ENCODE measurements at regions not wholly inside any gene's neighbourhood (a gene's known extent, or its start where the extent isn't known, plus 50 kb on each side); places are given as distances from the start of the nearest gene placed in this dataset.
"Not testable (repeated sequence)": the region's sequence is repeated elsewhere in the genome, so short reads cannot be mapped to it uniquely, and the experiment has no call there.

GRCh38 chr22:49530671-49531367, 296.9 kb downstream of the BRD1 start:
- no peak for DNase-seq (ENCODE audit: low read depth, low spot score)

GRCh38 chr22:49528420-49528720, 299.3 kb downstream of the BRD1 start:
- DNase-seq (ENCODE audit: low read depth, low spot score): no peak

GRCh38 chr22:49527611-49528419, 299.9 kb downstream of the BRD1 start:
- no peak for DNase-seq (ENCODE audit: low read depth, low spot score)

DNA sequence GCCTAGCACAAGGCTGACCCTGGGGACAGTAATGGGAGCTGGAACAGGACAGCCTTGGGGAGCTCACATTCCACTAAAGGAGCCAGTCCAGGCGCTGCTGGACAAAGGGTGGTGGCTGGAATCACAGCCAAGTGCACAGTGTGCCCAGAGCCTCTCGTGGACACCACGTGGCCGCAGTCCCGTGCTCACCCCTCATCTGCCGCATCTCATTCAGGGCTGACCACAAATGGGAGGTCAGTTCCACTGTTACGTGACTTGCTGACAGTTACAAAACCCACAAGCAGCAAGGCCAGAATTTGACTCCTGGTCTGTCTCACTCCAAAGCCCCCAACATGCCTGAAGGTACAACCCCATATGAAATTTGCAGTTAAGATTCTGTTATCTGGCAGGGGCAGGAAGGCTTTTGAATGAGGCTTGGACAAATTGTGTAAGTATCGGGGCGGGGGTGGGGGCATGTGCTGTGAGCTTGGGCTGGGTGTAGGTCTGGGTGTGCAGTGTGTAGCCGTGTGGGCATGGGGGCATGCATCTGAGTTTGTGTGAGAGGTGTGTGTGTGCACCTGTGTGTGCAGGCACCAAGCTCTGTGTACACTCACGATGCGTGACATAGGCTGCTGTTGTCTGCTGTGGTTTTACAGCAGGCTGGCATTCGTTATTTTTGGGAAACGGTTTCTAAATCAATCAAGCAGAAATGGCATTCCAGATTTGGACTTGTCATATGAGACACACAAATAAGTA, 301.7 kb downstream of the BRD1 start:
- no peak for DNase-seq (ENCODE audit: low read depth, low spot score)

- DNase-seq (ENCODE audit: low read depth, low spot score): no peak
Observed at GRCh38 chr22:49525360-49525759, 302.3 kb downstream of the BRD1 start.

DNA sequence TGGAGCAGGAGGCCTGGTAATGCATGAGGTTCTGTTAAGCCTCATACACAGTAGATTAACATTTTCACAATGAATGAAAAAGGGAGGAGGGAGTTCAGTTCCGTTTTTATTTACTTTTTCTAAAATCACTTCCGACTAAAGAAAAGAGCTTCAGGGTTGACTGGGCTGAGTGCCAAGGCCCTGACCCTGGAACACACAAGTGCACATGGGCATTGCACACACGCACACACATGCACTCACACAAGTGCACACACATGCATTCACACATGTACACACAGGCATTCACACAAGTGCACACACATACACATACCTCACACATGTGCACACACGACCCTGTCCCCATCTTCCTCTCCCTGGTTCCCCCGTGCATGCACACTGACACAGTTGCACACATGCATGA, 303.3 kb downstream of the BRD1 start:
- no peak for DNase-seq (ENCODE audit: low read depth, low spot score)

GRCh38 chr22:49523374-49524008, 304.2 kb downstream of the BRD1 start:
- DNase-seq (ENCODE audit: low read depth, low spot score): no peak

GRCh38 chr22:49522582-49523373, 304.9 kb downstream of the BRD1 start:
- no peak for DNase-seq (ENCODE audit: low read depth, low spot score)

- no peak for DNase-seq (ENCODE audit: low read depth, low spot score)
Observed at GRCh38 chr22:49521787-49522224, 305.9 kb downstream of the BRD1 start.

DNA sequence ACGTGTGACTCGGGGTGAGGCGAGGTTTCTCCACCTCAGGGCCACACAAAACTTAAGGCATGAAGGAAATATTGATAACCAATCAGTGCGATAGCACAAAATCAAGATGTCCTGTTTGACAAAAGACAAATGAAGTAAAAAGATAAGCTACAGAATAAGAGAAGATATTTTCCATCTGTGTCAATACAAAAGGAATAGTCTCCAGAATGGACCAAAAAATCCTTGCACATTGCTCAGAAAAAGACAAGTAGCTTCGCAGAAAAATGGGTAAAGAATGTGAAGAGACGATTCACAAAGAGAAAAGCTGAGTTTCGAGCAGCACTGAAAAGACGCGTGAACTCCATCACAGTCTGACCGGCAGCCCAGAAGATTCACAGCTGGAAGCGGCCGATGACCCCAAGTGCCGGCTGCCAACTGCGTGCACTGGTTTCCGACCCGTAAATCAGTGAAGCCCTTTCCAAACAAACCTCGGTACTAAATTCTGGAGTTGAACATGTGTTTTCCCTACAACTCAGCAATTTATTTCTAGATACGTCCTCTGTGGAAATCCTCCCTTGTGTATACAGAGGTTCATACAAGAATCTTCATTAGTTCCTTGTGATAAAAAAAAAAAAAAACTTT, 308.4 kb downstream of the BRD1 start:
- no peak for DNase-seq (ENCODE audit: low read depth, low spot score)

DNA sequence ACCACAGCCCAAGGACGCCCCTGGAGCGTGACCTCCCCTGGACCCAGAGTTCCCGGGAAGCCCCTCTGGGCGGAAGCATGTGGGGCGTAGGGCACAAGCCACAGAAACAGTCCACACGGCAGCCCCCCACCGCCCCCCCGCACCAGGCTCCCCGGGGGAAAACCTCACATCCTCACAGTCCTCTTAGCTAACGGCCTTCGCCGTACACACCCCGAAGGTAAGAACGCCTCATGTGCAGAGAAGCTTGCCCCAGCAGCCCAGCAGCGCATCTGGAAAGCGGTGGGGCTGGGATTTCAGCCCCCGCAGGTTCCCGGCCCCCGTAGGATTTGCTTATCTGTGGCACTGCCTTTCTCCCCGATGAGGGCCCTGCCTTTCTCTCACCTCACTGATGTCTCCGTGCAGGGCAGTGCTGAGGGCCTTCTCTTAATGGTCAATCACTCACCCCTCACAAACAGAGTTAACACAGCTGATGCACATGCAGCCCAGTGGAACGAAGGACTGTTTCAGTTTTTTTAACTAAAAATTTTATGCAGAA, 309.2 kb downstream of the BRD1 start:
- DNase-seq (ENCODE audit: low read depth, low spot score): no peak

- no peak for DNase-seq (ENCODE audit: low read depth, low spot score)
Observed at GRCh38 chr22:49517667-49518185, 309.9 kb downstream of the BRD1 start.

DNA sequence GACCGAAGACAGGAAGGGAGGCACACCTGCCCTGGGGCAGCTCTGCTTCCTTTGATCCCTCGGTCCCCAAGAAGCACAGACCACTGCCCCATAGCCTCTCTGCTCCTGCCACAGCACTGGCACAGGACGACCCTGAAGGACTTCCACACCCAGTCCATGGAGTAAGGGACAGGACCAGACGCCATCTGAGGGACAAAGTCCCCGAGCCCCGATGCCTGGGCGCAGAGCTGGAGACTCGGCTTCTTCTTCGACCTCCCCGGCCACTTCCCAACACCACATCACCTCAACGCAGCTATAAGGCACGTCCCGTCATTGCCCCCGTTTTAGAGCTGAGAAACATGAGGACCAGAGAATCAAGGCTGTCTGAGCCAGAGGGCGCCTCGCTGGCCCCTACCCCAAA, 310.5 kb downstream of the BRD1 start:
- DNase-seq (ENCODE audit: low read depth, low spot score): no peak

GRCh38 chr22:49515475-49515874, 312.2 kb downstream of the BRD1 start:
- no peak for DNase-seq (ENCODE audit: low read depth, low spot score)

DNA sequence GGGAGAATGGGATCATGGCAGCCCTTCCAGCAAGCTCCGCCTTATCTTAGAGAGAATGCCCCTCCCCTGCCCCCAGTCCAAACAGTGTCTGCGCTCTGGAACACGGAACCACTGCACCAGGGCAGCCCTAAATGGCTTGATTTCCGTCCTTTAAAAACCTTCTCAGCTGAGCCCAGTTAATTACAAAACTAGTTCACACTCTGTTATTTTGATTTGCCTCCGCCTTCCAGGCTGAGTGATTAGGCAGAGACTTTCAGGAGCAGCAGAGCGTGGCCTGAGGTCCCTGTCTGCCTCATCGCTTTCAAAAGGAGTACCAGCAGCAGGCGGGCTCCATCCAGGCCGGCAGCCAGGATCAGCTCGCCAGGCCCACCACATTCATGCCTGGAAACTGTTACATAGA, 313.0 kb downstream of the BRD1 start:
- no peak for DNase-seq (ENCODE audit: low read depth, low spot score)

- no peak for DNase-seq (ENCODE audit: low read depth, low spot score)
Observed at GRCh38 chr22:49514211-49514610, 313.5 kb downstream of the BRD1 start.

- DNase-seq (ENCODE audit: low read depth, low spot score): no peak
Observed at GRCh38 chr22:49513358-49513851, 314.3 kb downstream of the BRD1 start.

DNA sequence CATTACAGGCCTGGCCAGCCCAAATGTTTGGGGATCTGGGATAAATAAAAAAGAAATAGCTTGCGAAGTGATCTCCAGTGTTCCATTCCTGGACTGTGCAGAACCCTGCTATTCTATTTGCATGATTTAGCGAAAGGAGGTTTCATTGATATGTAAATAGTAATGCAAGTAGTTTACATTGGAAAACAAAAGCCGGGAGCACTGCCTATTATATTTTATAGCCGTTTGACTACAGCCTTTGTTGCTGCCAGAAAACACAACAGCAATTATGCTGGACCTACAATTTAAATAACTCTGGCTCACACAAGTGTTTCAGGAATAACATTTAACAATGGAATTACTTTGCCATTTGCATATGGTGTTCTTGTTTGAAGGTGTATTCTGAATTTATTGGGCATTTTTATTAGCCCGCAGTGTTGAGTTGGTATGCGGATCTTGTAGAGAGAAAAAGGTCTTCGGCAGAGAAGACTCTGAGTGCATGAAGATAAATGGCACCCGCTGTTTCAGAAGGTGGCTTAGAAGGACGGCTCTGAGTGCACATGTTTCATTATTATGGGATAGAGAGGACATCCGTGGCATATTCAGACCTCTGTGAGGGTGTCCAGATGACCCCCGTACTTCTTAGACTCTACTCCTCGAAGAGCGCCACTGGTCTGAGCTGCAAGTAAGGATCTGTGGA, 315.0 kb downstream of the BRD1 start:
- DNase-seq (ENCODE audit: low read depth, low spot score): no peak

GRCh38 chr22:49511393-49512189, 316.1 kb downstream of the BRD1 start:
- not testable (repeated sequence) for DNase-seq (ENCODE audit: low read depth, low spot score)
